ENCODE measurements at regions not wholly inside any gene's neighbourhood (a gene's known extent, or its start where the extent isn't known, plus 50 kb on each side); places are given as distances from the start of the nearest gene placed in this dataset.

- Histone ChIP-seq H3K9me3 (ENCODE audit: control insufficient read depth, low read depth, low read length) (no peaks in the 10 kb centered on the region), H3K27me3 (ENCODE audit: control insufficient read depth, insufficient read depth, low read length) (no peaks in the 10 kb centered on the region), H3K4me1 (ENCODE audit: control insufficient read depth, insufficient read depth, low read length) (peaks cover 5% of the 10 kb centered on the region), H3K36me3 (ENCODE audit: control insufficient read depth, insufficient read depth, low read length) (no peaks in the 10 kb centered on the region), H3K4me3 (ENCODE audit: low read length) (no peak overlapping the region), H3K27ac (ENCODE audit: low read length) (no peak overlapping the region)
- no CpG with 5 or more reads among the region's 3 CpGs for WGBS (ENCODE audit: insufficient coverage, low lambda C conversion rate)
- no peak for DNase-seq
Observed at GRCh38 chr9:115398313-115398650, 280.3 kb upstream of the TNC start.

- WGBS (ENCODE audit: insufficient coverage, low lambda C conversion rate): no CpG with 5 or more reads among the region's 1 CpG
- DNase-seq: no peak
- Histone ChIP-seq H3K27ac (ENCODE audit: low read length) (no peak overlapping the region), H3K27me3 (ENCODE audit: control insufficient read depth, insufficient read depth, low read length) (no peaks in the 10 kb centered on the region), H3K9me3 (ENCODE audit: control insufficient read depth, low read depth, low read length) (no peaks in the 10 kb centered on the region), H3K36me3 (ENCODE audit: control insufficient read depth, insufficient read depth, low read length) (no peaks in the 10 kb centered on the region), H3K4me1 (ENCODE audit: control insufficient read depth, insufficient read depth, low read length) (peaks cover 5% of the 10 kb centered on the region), H3K4me3 (ENCODE audit: low read length) (no peak overlapping the region)
Observed at GRCh38 chr9:115398996-115399395, 281.0 kb upstream of the TNC start.

- Histone ChIP-seq H3K4me1 (ENCODE audit: control insufficient read depth, insufficient read depth, low read length) (peaks cover 5% of the 10 kb centered on the region), H3K27ac (ENCODE audit: low read length) (no peak overlapping the region), H3K27me3 (ENCODE audit: control insufficient read depth, insufficient read depth, low read length) (no peaks in the 10 kb centered on the region), H3K9me3 (ENCODE audit: control insufficient read depth, low read depth, low read length) (no peaks in the 10 kb centered on the region), H3K4me3 (ENCODE audit: low read length) (no peak overlapping the region), H3K36me3 (ENCODE audit: control insufficient read depth, insufficient read depth, low read length) (no peaks in the 10 kb centered on the region)
- WGBS (ENCODE audit: insufficient coverage, low lambda C conversion rate): no CpG with 5 or more reads among the region's 3 CpGs
- peak in 1 of 2 donors; percentile 16 for DNase-seq
Observed at GRCh38 chr9:115400796-115401195, 282.8 kb upstream of the TNC start.

- no peak overlapping the region for H3K4me3 ChIP-seq (ENCODE audit: low read length)
- no CpG with 5 or more reads among the region's 3 CpGs for WGBS (ENCODE audit: insufficient coverage, low lambda C conversion rate)
- H3K27ac ChIP-seq (ENCODE audit: low read length): no peak overlapping the region
- no peaks in the 10 kb centered on the region for H3K27me3 ChIP-seq (ENCODE audit: control insufficient read depth, insufficient read depth, low read length)
- H3K9me3 ChIP-seq (ENCODE audit: control insufficient read depth, low read depth, low read length): no peaks in the 10 kb centered on the region
- H3K36me3 ChIP-seq (ENCODE audit: control insufficient read depth, insufficient read depth, low read length): no peaks in the 10 kb centered on the region
- no peak for DNase-seq
- H3K4me1 ChIP-seq (ENCODE audit: control insufficient read depth, insufficient read depth, low read length): no peaks in the 10 kb centered on the region
Observed at GRCh38 chr9:115401756-115402327, 283.9 kb upstream of the TNC start.

GRCh38 chr9:115403753-115404152, 285.8 kb upstream of the TNC start:
- Histone ChIP-seq H3K4me3 (ENCODE audit: low read length) (no peak overlapping the region), H3K27me3 (ENCODE audit: control insufficient read depth, insufficient read depth, low read length) (no peaks in the 10 kb centered on the region), H3K36me3 (ENCODE audit: control insufficient read depth, insufficient read depth, low read length) (no peaks in the 10 kb centered on the region), H3K4me1 (ENCODE audit: control insufficient read depth, insufficient read depth, low read length) (no peaks in the 10 kb centered on the region), H3K9me3 (ENCODE audit: control insufficient read depth, low read depth, low read length) (no peaks in the 10 kb centered on the region), H3K27ac (ENCODE audit: low read length) (no peak overlapping the region)
- no peak for DNase-seq
- WGBS (ENCODE audit: insufficient coverage, low lambda C conversion rate): 100% methylated on average over 1 of the region's 1 CpG

GRCh38 chr9:115404311-115404710, 286.4 kb upstream of the TNC start:
- no peak overlapping the region for H3K4me3 ChIP-seq (ENCODE audit: low read length)
- H3K4me1 ChIP-seq (ENCODE audit: control insufficient read depth, insufficient read depth, low read length): no peaks in the 10 kb centered on the region
- H3K27ac ChIP-seq (ENCODE audit: low read length): no peak overlapping the region
- H3K36me3 ChIP-seq (ENCODE audit: control insufficient read depth, insufficient read depth, low read length): no peaks in the 10 kb centered on the region
- no peaks in the 10 kb centered on the region for H3K27me3 ChIP-seq (ENCODE audit: control insufficient read depth, insufficient read depth, low read length)
- no peak for DNase-seq
- no peaks in the 10 kb centered on the region for H3K9me3 ChIP-seq (ENCODE audit: control insufficient read depth, low read depth, low read length)

GRCh38 chr9:115411516-115411915, 293.6 kb upstream of the TNC start:
- H3K4me3 ChIP-seq (ENCODE audit: low read length): no peak overlapping the region
- no peaks in the 10 kb centered on the region for H3K36me3 ChIP-seq (ENCODE audit: control insufficient read depth, insufficient read depth, low read length)
- no peak overlapping the region for H3K27ac ChIP-seq (ENCODE audit: low read length)
- H3K27me3 ChIP-seq (ENCODE audit: control insufficient read depth, insufficient read depth, low read length): no peaks in the 10 kb centered on the region
- no peaks in the 10 kb centered on the region for H3K9me3 ChIP-seq (ENCODE audit: control insufficient read depth, low read depth, low read length)
- WGBS (ENCODE audit: insufficient coverage, low lambda C conversion rate): 100% methylated on average over 1 of the region's 1 CpG
- peaks cover 7% of the 10 kb centered on the region for H3K4me1 ChIP-seq (ENCODE audit: control insufficient read depth, insufficient read depth, low read length)
- no peak for DNase-seq

- no peak overlapping the region for H3K27ac ChIP-seq (ENCODE audit: low read length)
- no peak for DNase-seq
- no CpG with 5 or more reads among the region's 2 CpGs for WGBS (ENCODE audit: insufficient coverage, low lambda C conversion rate)
- no peaks in the 10 kb centered on the region for H3K27me3 ChIP-seq (ENCODE audit: control insufficient read depth, insufficient read depth, low read length)
- peaks cover 12% of the 10 kb centered on the region for H3K4me1 ChIP-seq (ENCODE audit: control insufficient read depth, insufficient read depth, low read length)
- H3K4me3 ChIP-seq (ENCODE audit: low read length): no peak overlapping the region
- no peaks in the 10 kb centered on the region for H3K9me3 ChIP-seq (ENCODE audit: control insufficient read depth, low read depth, low read length)
- H3K36me3 ChIP-seq (ENCODE audit: control insufficient read depth, insufficient read depth, low read length): no peaks in the 10 kb centered on the region
Observed at GRCh38 chr9:115411993-115412452, 294.1 kb upstream of the TNC start.

GRCh38 chr9:115412656-115413055, 294.7 kb upstream of the TNC start:
- Histone ChIP-seq H3K9me3 (ENCODE audit: control insufficient read depth, low read depth, low read length) (no peaks in the 10 kb centered on the region), H3K4me3 (ENCODE audit: low read length) (no peak overlapping the region), H3K4me1 (ENCODE audit: control insufficient read depth, insufficient read depth, low read length) (peaks cover 12% of the 10 kb centered on the region), H3K27me3 (ENCODE audit: control insufficient read depth, insufficient read depth, low read length) (no peaks in the 10 kb centered on the region), H3K36me3 (ENCODE audit: control insufficient read depth, insufficient read depth, low read length) (no peaks in the 10 kb centered on the region), H3K27ac (ENCODE audit: low read length) (no peak overlapping the region)
- no peak for DNase-seq

- Histone ChIP-seq H3K27ac (ENCODE audit: low read length) (no peak overlapping the region), H3K9me3 (ENCODE audit: control insufficient read depth, low read depth, low read length) (no peaks in the 10 kb centered on the region), H3K4me3 (ENCODE audit: low read length) (no peak overlapping the region), H3K36me3 (ENCODE audit: control insufficient read depth, insufficient read depth, low read length) (no peaks in the 10 kb centered on the region), H3K27me3 (ENCODE audit: control insufficient read depth, insufficient read depth, low read length) (no peaks in the 10 kb centered on the region), H3K4me1 (ENCODE audit: control insufficient read depth, insufficient read depth, low read length) (peaks cover 12% of the 10 kb centered on the region)
- no peak for DNase-seq
Observed at GRCh38 chr9:115413304-115413703, 295.3 kb upstream of the TNC start.

- H3K4me1 ChIP-seq (ENCODE audit: control insufficient read depth, insufficient read depth, low read length): peaks cover 12% of the 10 kb centered on the region
- H3K9me3 ChIP-seq (ENCODE audit: control insufficient read depth, low read depth, low read length): no peaks in the 10 kb centered on the region
- no peak overlapping the region for H3K4me3 ChIP-seq (ENCODE audit: low read length)
- no peaks in the 10 kb centered on the region for H3K36me3 ChIP-seq (ENCODE audit: control insufficient read depth, insufficient read depth, low read length)
- H3K27me3 ChIP-seq (ENCODE audit: control insufficient read depth, insufficient read depth, low read length): no peaks in the 10 kb centered on the region
- 50% methylated on average over 1 of the region's 1 CpG for WGBS (ENCODE audit: insufficient coverage, low lambda C conversion rate)
- no peak overlapping the region for H3K27ac ChIP-seq (ENCODE audit: low read length)
- no peak for DNase-seq
Observed at GRCh38 chr9:115413766-115414382, 295.9 kb upstream of the TNC start.

Data from large intestine (tissue), 3 donors.